ENCODE measurements at regions not wholly inside any gene's neighbourhood (a gene's known extent, or its start where the extent isn't known, plus 50 kb on each side); places are given as distances from the start of the nearest gene placed in this dataset.

GRCh38 chr9:107809871-107810460 is 320.4 kb upstream of the KLF4 start:
- no peak for TF ChIP-seq CTCF (IDR thresholded peaks at IDR 0.05)
- TF ChIP-seq POLR2AphosphoS5 (IDR thresholded peaks at IDR 0.05), result no peak
- no peak for TF ChIP-seq POLR2A (IDR thresholded peaks at IDR 0.05)

Data from transverse colon (tissue), 4 donors.